CD8-positive, alpha-beta memory T cell (primary cell): ENCODE measurements at regions not wholly inside any gene's neighbourhood (a gene's known extent, or its start where the extent isn't known, plus 50 kb on each side); places are given as distances from the start of the nearest gene placed in this dataset.
A peak's percentile ranks its signal among the peaks of the same experiment; 100 is the strongest.

ENCODE experiments used
- CTCF ChIA-PET: fragments of 350-600 bp; sonication (Branson Sonifier 250); formaldehyde crosslinking; loops from one replicate; lab custom pipeline; 2021; ENCODE audit warnings: antibody characterized with exemption; lab: Charles Lee
- POLR2A ChIA-PET: fragments of 350-600 bp; sonication (Branson Sonifier 250); formaldehyde crosslinking; loops from one replicate; lab custom pipeline; 2021; ENCODE audit warnings: antibody characterized with exemption; lab: Charles Lee
- DNase-seq, 5 donors: peaks; one replicate each; pipeline versions ENCODE4 v3.0.0 to v3.0.0-alpha.2; 2020 to 2022; ENCODE audit warnings: mixed read lengths in 1 of 5
- H3K27ac ChIP-seq: one replicate; pipeline ENCODE4 v1.7.0; 2013; ENCODE audit warnings: low read depth, mild to moderate bottlenecking, low read length, moderate library complexity
- H3K27me3 ChIP-seq: 2 replicates; pipeline ENCODE4 v1.7.0; 2013; ENCODE audit warnings: low read length, mild to moderate bottlenecking; ENCODE audit not compliant: insufficient read depth, poor library complexity, severe bottlenecking
- H3K36me3 ChIP-seq: 2 replicates; pipeline ENCODE4 v1.7.0; 2013; ENCODE audit warnings: mild to moderate bottlenecking, low read length, moderate library complexity; ENCODE audit not compliant: insufficient read depth
- H3K4me1 ChIP-seq: 2 replicates; pipeline ENCODE4 v1.7.0; 2013; ENCODE audit warnings: mild to moderate bottlenecking, low read length, moderate library complexity; ENCODE audit not compliant: insufficient read depth
- H3K4me3 ChIP-seq: 2 replicates; pipeline ENCODE4 v1.7.0; 2013; ENCODE audit warnings: mild to moderate bottlenecking, low read length
- H3K9me3 ChIP-seq: 2 replicates; pipeline ENCODE4 v1.7.0; 2013; ENCODE audit warnings: mild to moderate bottlenecking, low read length
- H3K27ac Mint-ChIP-seq, 8 donors: one replicate each; pipeline ENCODE4 v1.8.0; 2020 to 2021; ENCODE audit warnings: mixed read lengths in 8 of 8, mild to moderate bottlenecking in 6 of 8, inconsistent platforms in 3 of 8, moderate library complexity in 3 of 8
- H3K27me3 Mint-ChIP-seq, 2 donors: one replicate each; pipeline ENCODE4 v1.8.0; 2020 to 2021; ENCODE audit warnings: mixed read lengths in 2 of 2, mild to moderate bottlenecking in 1 of 2, moderate library complexity in 1 of 2
- H3K36me3 Mint-ChIP-seq, 3 donors: one replicate each; pipeline ENCODE4 v1.8.0; 2020 to 2021; ENCODE audit warnings: mixed read lengths in 3 of 3, inconsistent platforms in 1 of 3, mild to moderate bottlenecking in 1 of 3
- H3K4me1 Mint-ChIP-seq, 3 donors: one replicate each; pipeline ENCODE4 v1.8.0; 2020 to 2021; ENCODE audit warnings: mixed read lengths in 3 of 3, inconsistent platforms in 1 of 3, mild to moderate bottlenecking in 1 of 3
- H3K4me3 Mint-ChIP-seq, 7 donors: one replicate each; pipeline ENCODE4 v1.8.0; 2020 to 2021; ENCODE audit warnings: mixed read lengths in 7 of 7, mild to moderate bottlenecking in 6 of 7, moderate library complexity in 4 of 7, inconsistent platforms in 2 of 7
- H3K9me3 Mint-ChIP-seq, 5 donors: one replicate each; pipeline ENCODE4 v1.8.0; 2020 to 2022; ENCODE audit warnings: mixed read lengths in 5 of 5, mild to moderate bottlenecking in 3 of 5, moderate library complexity in 2 of 5, inconsistent platforms in 1 of 5

- POLR2A ChIA-PET: no interaction called here
- Histone ChIP-seq H3K4me3 (no peak overlapping the region), H3K9me3 (no peaks in the 10 kb centered on the region), H3K4me1 (no peaks in the 10 kb centered on the region), H3K27me3 (no peaks in the 10 kb centered on the region), H3K27ac (no peak overlapping the region), H3K36me3 (no peaks in the 10 kb centered on the region)
- Mint-ChIP-seq H3K4me1 (no peaks in the 10 kb centered on the region), H3K36me3 (no peaks in the 10 kb centered on the region), H3K9me3 (no peaks in the 10 kb centered on the region), H3K27ac (no peak overlapping the region), H3K4me3 (no peak overlapping the region), H3K27me3 (peaks cover 6 to 40% of the 10 kb centered on the region in 2 donors)
- DNase-seq: no peak
- CTCF ChIA-PET: no interaction called here
These were observed 267.6 kb upstream of the MDFIC2 start for GRCh38 chr3:70580021-70580420.

GRCh38 chr3:70571696-70572095, 259.3 kb upstream of the MDFIC2 start:
- Histone ChIP-seq H3K4me3 (no peak overlapping the region), H3K36me3 (no peaks in the 10 kb centered on the region), H3K4me1 (no peaks in the 10 kb centered on the region), H3K9me3 (no peaks in the 10 kb centered on the region), H3K27ac (no peak overlapping the region), H3K27me3 (no peaks in the 10 kb centered on the region)
- H3K9me3 Mint-ChIP-seq: peaks cover 0 to 1% (median 0%) of the 10 kb centered on the region in 5 donors
- no peaks in the 10 kb centered on the region for H3K36me3 Mint-ChIP-seq
- POLR2A ChIA-PET: no interaction called here
- no peaks in the 10 kb centered on the region for H3K4me1 Mint-ChIP-seq
- CTCF ChIA-PET: no interaction called here
- no peak overlapping the region for H3K27ac Mint-ChIP-seq
- H3K4me3 Mint-ChIP-seq: no peak overlapping the region
- DNase-seq: no peak
- H3K27me3 Mint-ChIP-seq: peaks cover 10 to 20% of the 10 kb centered on the region in 2 donors

- no peak for DNase-seq
- Mint-ChIP-seq H3K27me3 (peaks cover 8 to 12% of the 10 kb centered on the region in 2 donors), H3K4me3 (no peak overlapping the region), H3K9me3 (peaks cover 0 to 1% (median 0%) of the 10 kb centered on the region in 5 donors), H3K36me3 (no peaks in the 10 kb centered on the region), H3K4me1 (no peaks in the 10 kb centered on the region), H3K27ac (no peak overlapping the region)
- Histone ChIP-seq H3K36me3 (no peaks in the 10 kb centered on the region), H3K4me1 (no peaks in the 10 kb centered on the region), H3K27me3 (no peaks in the 10 kb centered on the region), H3K4me3 (no peak overlapping the region), H3K27ac (no peak overlapping the region), H3K9me3 (no peaks in the 10 kb centered on the region)
- ChIA-PET CTCF (no interaction called here), POLR2A (no interaction called here)
These were observed 258.1 kb upstream of the MDFIC2 start for GRCh38 chr3:70570584-70570983.

GRCh38 chr3:70568626-70569025, 256.2 kb upstream of the MDFIC2 start:
- CTCF ChIA-PET: no interaction called here
- no peaks in the 10 kb centered on the region for H3K4me1 ChIP-seq
- no peak overlapping the region for H3K27ac ChIP-seq
- no peak overlapping the region for H3K4me3 ChIP-seq
- H3K9me3 Mint-ChIP-seq: peaks cover 1 to 8% (median 5%) of the 10 kb centered on the region in 5 donors
- H3K27ac Mint-ChIP-seq: no peak overlapping the region
- DNase-seq: no peak
- H3K9me3 ChIP-seq: no peaks in the 10 kb centered on the region
- H3K27me3 ChIP-seq: no peaks in the 10 kb centered on the region
- peaks cover 7 to 13% of the 10 kb centered on the region in 2 donors for H3K27me3 Mint-ChIP-seq
- no peak overlapping the region for H3K4me3 Mint-ChIP-seq
- H3K36me3 ChIP-seq: no peaks in the 10 kb centered on the region
- no peaks in the 10 kb centered on the region for H3K4me1 Mint-ChIP-seq
- H3K36me3 Mint-ChIP-seq: no peaks in the 10 kb centered on the region
- POLR2A ChIA-PET: no interaction called here

GRCh38 chr3:70565861-70566260, 253.4 kb upstream of the MDFIC2 start:
- ChIA-PET POLR2A (no interaction called here), CTCF (no interaction called here)
- no peak overlapping the region for H3K4me3 Mint-ChIP-seq
- H3K9me3 Mint-ChIP-seq: peaks cover 4 to 12% (median 11%) of the 10 kb centered on the region in 5 donors
- H3K27me3 Mint-ChIP-seq: peaks cover 7 to 11% of the 10 kb centered on the region in 2 donors
- peak overlapping the region in 1 of 8 donors; percentile 26 for H3K27ac Mint-ChIP-seq
- Histone ChIP-seq H3K36me3 (no peaks in the 10 kb centered on the region), H3K27me3 (no peaks in the 10 kb centered on the region), H3K4me1 (no peaks in the 10 kb centered on the region), H3K27ac (no peak overlapping the region), H3K9me3 (no peaks in the 10 kb centered on the region), H3K4me3 (no peak overlapping the region)
- no peak for DNase-seq
- no peaks in the 10 kb centered on the region for H3K36me3 Mint-ChIP-seq
- no peaks in the 10 kb centered on the region for H3K4me1 Mint-ChIP-seq

GRCh38 chr3:70564552-70564951, 252.1 kb upstream of the MDFIC2 start:
- H3K27ac Mint-ChIP-seq: no peak overlapping the region
- Histone ChIP-seq H3K9me3 (no peaks in the 10 kb centered on the region), H3K36me3 (no peaks in the 10 kb centered on the region), H3K4me3 (no peak overlapping the region), H3K4me1 (no peaks in the 10 kb centered on the region), H3K27ac (no peak overlapping the region), H3K27me3 (no peaks in the 10 kb centered on the region)
- no peak overlapping the region for H3K4me3 Mint-ChIP-seq
- CTCF ChIA-PET: no interaction called here
- DNase-seq: no peak
- no peaks in the 10 kb centered on the region for H3K4me1 Mint-ChIP-seq
- peaks cover 3 to 11% of the 10 kb centered on the region in 2 donors for H3K27me3 Mint-ChIP-seq
- H3K9me3 Mint-ChIP-seq: peaks cover 4 to 12% (median 11%) of the 10 kb centered on the region in 5 donors
- POLR2A ChIA-PET: no interaction called here
- H3K36me3 Mint-ChIP-seq: no peaks in the 10 kb centered on the region

GRCh38 chr3:70561796-70562195, 249.4 kb upstream of the MDFIC2 start:
- H3K27me3 Mint-ChIP-seq: peaks cover 3 to 7% of the 10 kb centered on the region in 2 donors
- Histone ChIP-seq H3K9me3 (no peaks in the 10 kb centered on the region), H3K27me3 (no peaks in the 10 kb centered on the region), H3K4me1 (no peaks in the 10 kb centered on the region), H3K36me3 (no peaks in the 10 kb centered on the region), H3K27ac (no peak overlapping the region), H3K4me3 (no peak overlapping the region)
- no peak overlapping the region for H3K27ac Mint-ChIP-seq
- no peak overlapping the region for H3K4me3 Mint-ChIP-seq
- peaks cover 4 to 12% (median 11%) of the 10 kb centered on the region in 5 donors for H3K9me3 Mint-ChIP-seq
- POLR2A ChIA-PET: no interaction called here
- no peaks in the 10 kb centered on the region for H3K36me3 Mint-ChIP-seq
- CTCF ChIA-PET: no interaction called here
- no peak for DNase-seq
- H3K4me1 Mint-ChIP-seq: no peaks in the 10 kb centered on the region

- Histone ChIP-seq H3K27me3 (no peaks in the 10 kb centered on the region), H3K27ac (no peak overlapping the region), H3K4me1 (no peaks in the 10 kb centered on the region), H3K4me3 (no peak overlapping the region), H3K36me3 (no peaks in the 10 kb centered on the region), H3K9me3 (no peaks in the 10 kb centered on the region)
- POLR2A ChIA-PET: no interaction called here
- H3K4me1 Mint-ChIP-seq: no peaks in the 10 kb centered on the region
- H3K27me3 Mint-ChIP-seq: peaks cover 0 to 3% of the 10 kb centered on the region in 2 donors
- no peak overlapping the region for H3K27ac Mint-ChIP-seq
- H3K4me3 Mint-ChIP-seq: no peak overlapping the region
- no peak for DNase-seq
- H3K9me3 Mint-ChIP-seq: peaks cover 4 to 12% (median 8%) of the 10 kb centered on the region in 5 donors
- H3K36me3 Mint-ChIP-seq: no peaks in the 10 kb centered on the region
- CTCF ChIA-PET: no interaction called here
These were observed 246.5 kb upstream of the MDFIC2 start for GRCh38 chr3:70558956-70559355.

GRCh38 chr3:70557976-70558375, 245.5 kb upstream of the MDFIC2 start:
- Histone ChIP-seq H3K27ac (no peak overlapping the region), H3K36me3 (no peaks in the 10 kb centered on the region), H3K9me3 (no peaks in the 10 kb centered on the region), H3K4me3 (no peak overlapping the region), H3K4me1 (no peaks in the 10 kb centered on the region), H3K27me3 (no peaks in the 10 kb centered on the region)
- no peak overlapping the region for H3K4me3 Mint-ChIP-seq
- peaks cover 0 to 3% of the 10 kb centered on the region in 2 donors for H3K27me3 Mint-ChIP-seq
- CTCF ChIA-PET: no interaction called here
- DNase-seq: no peak
- POLR2A ChIA-PET: no interaction called here
- H3K27ac Mint-ChIP-seq: no peak overlapping the region
- no peaks in the 10 kb centered on the region for H3K4me1 Mint-ChIP-seq
- no peaks in the 10 kb centered on the region for H3K36me3 Mint-ChIP-seq
- H3K9me3 Mint-ChIP-seq: peaks cover 0 to 4% (median 1%) of the 10 kb centered on the region in 5 donors
